22Rv1 (cell line): ENCODE measurements at regions not wholly inside any gene's neighbourhood (a gene's known extent, or its start where the extent isn't known, plus 50 kb on each side); places are given as distances from the start of the nearest gene placed in this dataset.

ENCODE experiments used
- CTCF ChIP-seq: fragments of 450-650 bp; IDR thresholded peaks from 2 replicates; pipeline ENCODE4 v1.5.1; 2017; ENCODE audit warnings: mild to moderate bottlenecking
- ZFX ChIP-seq: fragments of 450-650 bp; IDR thresholded peaks from 2 replicates; pipeline ENCODE4 v1.6.1; 2017; ENCODE audit warnings: antibody characterized with exemption, borderline replicate concordance

GRCh38 chr6:27838058-27838944 is 73.9 kb downstream of the OR2B2 start:
- no peak for TF ChIP-seq CTCF
- TF ChIP-seq ZFX = no peak
